ENCODE measurements at regions not wholly inside any gene's neighbourhood (a gene's known extent, or its start where the extent isn't known, plus 50 kb on each side); places are given as distances from the start of the nearest gene placed in this dataset.
A peak's percentile ranks its signal among the peaks of the same experiment; 100 is the strongest.

GRCh38 chr15:60137711-60138396 lies 133.7 kb downstream of the FOXB1 start:
- Histone ChIP-seq H3K36me3 (ENCODE audit: control insufficient read depth in 1 of 2, insufficient read depth in 2 of 2, low read length in 2 of 2) (no peaks in the 10 kb centered on the region), H3K9me3 (ENCODE audit: insufficient read depth, low read depth, low read length) (no peaks in the 10 kb centered on the region), H3K27me3 (ENCODE audit: insufficient read depth, low read length) (no peaks in the 10 kb centered on the region), H2BK12ac (ENCODE audit: low read length) (no peak overlapping the region), H4K12ac (ENCODE audit: low read depth, low read length) (no peak overlapping the region), H3K23ac (ENCODE audit: low read length) (no peak overlapping the region), H3K79me2 (ENCODE audit: control insufficient read depth, insufficient read depth, low read length, poor library complexity) (no peaks in the 10 kb centered on the region), H4K8ac (ENCODE audit: low read depth, low read length) (no peak overlapping the region), H3K18ac (ENCODE audit: low read length) (no peak overlapping the region), H2BK5ac (ENCODE audit: low read depth, low read length, poor library complexity) (no peak overlapping the region), H3K79me1 (ENCODE audit: low read length) (peaks cover 2% of the 10 kb centered on the region), H3K4ac (ENCODE audit: low read depth, low read length) (no peak overlapping the region), H2AK5ac (ENCODE audit: low read length) (no peak overlapping the region), H3K4me2 (ENCODE audit: low read length) (no peak overlapping the region), H4K91ac (ENCODE audit: low read depth, low read length) (peak overlapping the region; percentile 9), H3K4me3 (ENCODE audit: low read depth, low read length) (no peak overlapping the region), H3K27ac (ENCODE audit: low read depth, low read length) (peak overlapping the region; percentile 40), H2AFZ (ENCODE audit: insufficient read depth, low read length, poor library complexity) (no peak overlapping the region), H3K14ac (ENCODE audit: low read length) (no peak overlapping the region), H2BK120ac (ENCODE audit: insufficient read depth, low read length, poor library complexity) (peak overlapping the region; percentile 5), H3K4me1 (ENCODE audit: control insufficient read depth in 1 of 2, insufficient read depth in 2 of 2, low read length in 2 of 2) (peaks cover 3 to 7% of the 10 kb centered on the region in 2 experiments), H3K9ac (ENCODE audit: low read length) (no peak overlapping the region)
- WGBS (ENCODE audit: extremely low coverage, insufficient coverage, insufficient read length), result no CpG with 5 or more reads among the region's 5 CpGs
- DNase-seq, result peak; percentile 30 to 77

- WGBS (ENCODE audit: extremely low coverage, insufficient coverage, insufficient read length), result no CpG with 5 or more reads among the region's 3 CpGs
Measured at GRCh38 chr15:60138397-60138968, 134.4 kb downstream of the FOXB1 start.

GRCh38 chr15:60152386-60152785 lies 148.3 kb downstream of the FOXB1 start:
- no peak overlapping the region for H3K23ac ChIP-seq (ENCODE audit: low read length)
- H3K4ac ChIP-seq (ENCODE audit: low read depth, low read length), result no peak overlapping the region
- no peaks in the 10 kb centered on the region for H3K9me3 ChIP-seq (ENCODE audit: insufficient read depth, low read depth, low read length)
- no peaks in the 10 kb centered on the region for H3K79me1 ChIP-seq (ENCODE audit: low read length)
- no peak overlapping the region for H3K18ac ChIP-seq (ENCODE audit: low read length)
- H2BK5ac ChIP-seq (ENCODE audit: low read depth, low read length, poor library complexity), result no peak overlapping the region
- H2BK12ac ChIP-seq (ENCODE audit: low read length), result no peak overlapping the region
- no peak overlapping the region for H3K4me3 ChIP-seq (ENCODE audit: low read depth, low read length)
- H2BK120ac ChIP-seq (ENCODE audit: insufficient read depth, low read length, poor library complexity), result no peak overlapping the region
- no peaks in the 10 kb centered on the region for H3K27me3 ChIP-seq (ENCODE audit: insufficient read depth, low read length)
- H3K36me3 ChIP-seq (ENCODE audit: control insufficient read depth in 1 of 2, insufficient read depth in 2 of 2, low read length in 2 of 2), result no peaks in the 10 kb centered on the region
- no peak overlapping the region for H2AFZ ChIP-seq (ENCODE audit: insufficient read depth, low read length, poor library complexity)
- no CpG with 5 or more reads among the region's 4 CpGs for WGBS (ENCODE audit: extremely low coverage, insufficient coverage, insufficient read length)
- no peak overlapping the region for H3K9ac ChIP-seq (ENCODE audit: low read length)
- no peak overlapping the region for H2AK5ac ChIP-seq (ENCODE audit: low read length)
- H4K12ac ChIP-seq (ENCODE audit: low read depth, low read length), result no peak overlapping the region
- no peak overlapping the region for H3K27ac ChIP-seq (ENCODE audit: low read depth, low read length)
- peaks cover 2 to 6% of the 10 kb centered on the region in 2 experiments for H3K4me1 ChIP-seq (ENCODE audit: control insufficient read depth in 1 of 2, insufficient read depth in 2 of 2, low read length in 2 of 2)
- H4K8ac ChIP-seq (ENCODE audit: low read depth, low read length), result no peak overlapping the region
- H3K79me2 ChIP-seq (ENCODE audit: control insufficient read depth, insufficient read depth, low read length, poor library complexity), result no peaks in the 10 kb centered on the region
- DNase-seq, result no peak
- H3K14ac ChIP-seq (ENCODE audit: low read length), result no peak overlapping the region
- H4K91ac ChIP-seq (ENCODE audit: low read depth, low read length), result no peak overlapping the region
- no peak overlapping the region for H3K4me2 ChIP-seq (ENCODE audit: low read length)

More at GRCh38 chr15:60138397-60138968, 134.4 kb downstream of the FOXB1 start:
- H4K8ac ChIP-seq (ENCODE audit: low read depth, low read length), result no peak overlapping the region
- no peaks in the 10 kb centered on the region for H3K36me3 ChIP-seq (ENCODE audit: control insufficient read depth in 1 of 2, insufficient read depth in 2 of 2, low read length in 2 of 2)
- no peak overlapping the region for H3K27ac ChIP-seq (ENCODE audit: low read depth, low read length)
- no peak overlapping the region for H2BK12ac ChIP-seq (ENCODE audit: low read length)
- H3K23ac ChIP-seq (ENCODE audit: low read length), result no peak overlapping the region
- H2AK5ac ChIP-seq (ENCODE audit: low read length), result no peak overlapping the region
- no peaks in the 10 kb centered on the region for H3K79me2 ChIP-seq (ENCODE audit: control insufficient read depth, insufficient read depth, low read length, poor library complexity)
- no peak overlapping the region for H3K14ac ChIP-seq (ENCODE audit: low read length)
- no peak overlapping the region for H2BK5ac ChIP-seq (ENCODE audit: low read depth, low read length, poor library complexity)
- H3K4me1 ChIP-seq (ENCODE audit: control insufficient read depth in 1 of 2, insufficient read depth in 2 of 2, low read length in 2 of 2), result peaks cover 3 to 7% of the 10 kb centered on the region in 2 experiments
- DNase-seq, result no peak
- no peak overlapping the region for H3K4me2 ChIP-seq (ENCODE audit: low read length)
- H3K4me3 ChIP-seq (ENCODE audit: low read depth, low read length), result no peak overlapping the region
- H3K18ac ChIP-seq (ENCODE audit: low read length), result no peak overlapping the region
- H4K12ac ChIP-seq (ENCODE audit: low read depth, low read length), result no peak overlapping the region
- no peaks in the 10 kb centered on the region for H3K27me3 ChIP-seq (ENCODE audit: insufficient read depth, low read length)
- peaks cover 2% of the 10 kb centered on the region for H3K79me1 ChIP-seq (ENCODE audit: low read length)
- H4K91ac ChIP-seq (ENCODE audit: low read depth, low read length), result no peak overlapping the region
- no peak overlapping the region for H2AFZ ChIP-seq (ENCODE audit: insufficient read depth, low read length, poor library complexity)
- H3K9me3 ChIP-seq (ENCODE audit: insufficient read depth, low read depth, low read length), result no peaks in the 10 kb centered on the region
- no peak overlapping the region for H3K9ac ChIP-seq (ENCODE audit: low read length)
- H3K4ac ChIP-seq (ENCODE audit: low read depth, low read length), result no peak overlapping the region
- H2BK120ac ChIP-seq (ENCODE audit: insufficient read depth, low read length, poor library complexity), result no peak overlapping the region

- Histone ChIP-seq H3K4me2 (ENCODE audit: low read length) (peak overlapping the region; percentile 6), H3K79me1 (ENCODE audit: low read length) (peaks cover 2% of the 10 kb centered on the region), H3K27ac (ENCODE audit: low read depth, low read length) (peak overlapping the region; percentile 15), H3K9me3 (ENCODE audit: insufficient read depth, low read depth, low read length) (no peaks in the 10 kb centered on the region), H2BK12ac (ENCODE audit: low read length) (no peak overlapping the region), H3K23ac (ENCODE audit: low read length) (no peak overlapping the region), H2BK120ac (ENCODE audit: insufficient read depth, low read length, poor library complexity) (no peak overlapping the region), H4K91ac (ENCODE audit: low read depth, low read length) (no peak overlapping the region), H2BK5ac (ENCODE audit: low read depth, low read length, poor library complexity) (no peak overlapping the region), H3K4me3 (ENCODE audit: low read depth, low read length) (no peak overlapping the region), H3K4ac (ENCODE audit: low read depth, low read length) (no peak overlapping the region), H2AK5ac (ENCODE audit: low read length) (no peak overlapping the region), H3K18ac (ENCODE audit: low read length) (no peak overlapping the region), H4K8ac (ENCODE audit: low read depth, low read length) (no peak overlapping the region), H3K36me3 (ENCODE audit: control insufficient read depth in 1 of 2, insufficient read depth in 2 of 2, low read length in 2 of 2) (no peaks in the 10 kb centered on the region), H3K27me3 (ENCODE audit: insufficient read depth, low read length) (no peaks in the 10 kb centered on the region), H4K12ac (ENCODE audit: low read depth, low read length) (no peak overlapping the region), H3K79me2 (ENCODE audit: control insufficient read depth, insufficient read depth, low read length, poor library complexity) (no peaks in the 10 kb centered on the region), H3K14ac (ENCODE audit: low read length) (no peak overlapping the region), H2AFZ (ENCODE audit: insufficient read depth, low read length, poor library complexity) (no peak overlapping the region), H3K9ac (ENCODE audit: low read length) (no peak overlapping the region), H3K4me1 (ENCODE audit: control insufficient read depth in 1 of 2, insufficient read depth in 2 of 2, low read length in 2 of 2) (peaks cover 4 to 8% of the 10 kb centered on the region in 2 experiments)
- DNase-seq, result no peak
- no CpG with 5 or more reads among the region's 4 CpGs for WGBS (ENCODE audit: extremely low coverage, insufficient coverage, insufficient read length)
Measured at GRCh38 chr15:60154764-60155325, 150.7 kb downstream of the FOXB1 start.
